ENCODE measurements at regions not wholly inside any gene's neighbourhood (a gene's known extent, or its start where the extent isn't known, plus 50 kb on each side); places are given as distances from the start of the nearest gene placed in this dataset.
"Not testable (repeated sequence)": the region's sequence is repeated elsewhere in the genome, so short reads cannot be mapped to it uniquely, and the experiment has no call there.

DNA sequence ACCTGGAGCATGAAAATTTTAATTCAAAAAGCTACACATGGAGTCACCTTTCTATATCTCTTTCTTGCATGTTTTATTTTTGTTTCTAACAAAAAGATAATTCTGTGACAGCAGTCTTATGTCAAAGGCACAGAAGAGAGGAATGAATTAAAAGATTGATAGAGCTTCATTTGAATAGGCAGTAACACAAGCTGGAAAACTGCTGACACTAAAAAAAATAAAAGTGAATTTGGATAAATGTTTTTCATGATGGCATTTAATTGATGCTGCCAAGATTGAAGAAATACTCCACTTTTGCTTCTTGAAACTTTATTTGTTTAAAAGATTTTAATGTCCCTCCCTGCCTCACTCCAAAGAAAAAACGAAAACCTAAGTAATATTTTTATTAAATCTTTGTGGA lies 887.4 kb downstream of the PLA2G4A start:
- DNase-seq (ENCODE audit: low spot score), result no peak

DNA sequence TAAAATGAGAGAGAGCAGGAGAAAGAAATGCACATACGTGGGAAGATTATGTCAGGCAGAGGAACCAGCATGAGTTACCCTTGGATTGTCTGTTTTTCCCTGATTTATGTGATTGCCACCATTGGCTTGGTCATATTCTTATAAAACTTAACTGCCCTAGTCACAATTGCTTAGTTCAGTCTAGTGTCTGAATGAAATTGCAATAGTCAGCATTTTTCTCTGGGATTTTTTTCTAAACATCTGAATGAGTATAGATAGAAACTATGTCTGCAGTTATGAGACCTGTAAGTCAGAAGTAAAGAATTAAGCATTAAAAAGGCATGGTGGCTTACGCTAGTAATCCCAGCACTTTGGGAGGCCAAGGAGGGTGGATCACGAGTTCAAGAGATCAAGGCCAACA lies 889.8 kb downstream of the PLA2G4A start:
- DNase-seq (ENCODE audit: low spot score), result no peak

DNA sequence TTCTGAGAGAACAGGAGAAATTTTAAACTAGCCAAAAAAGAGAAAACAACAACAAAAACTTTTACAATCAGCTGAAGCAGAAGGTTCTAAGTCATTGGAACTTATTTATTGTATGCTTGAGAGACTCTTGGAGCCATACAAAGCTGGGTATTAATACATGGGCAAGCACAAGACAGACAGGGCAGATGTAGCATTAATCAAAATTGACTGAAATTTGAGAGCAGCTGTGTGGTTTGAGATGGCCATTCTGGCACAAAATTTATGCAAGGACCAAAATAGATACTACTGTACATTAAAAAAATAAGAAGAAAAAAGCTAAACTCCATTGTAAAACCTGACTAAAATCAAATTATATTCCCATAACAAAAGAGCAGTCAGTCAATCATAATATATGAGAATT lies 892.5 kb downstream of the PLA2G4A start:
- no peak for DNase-seq (ENCODE audit: low spot score)

DNA sequence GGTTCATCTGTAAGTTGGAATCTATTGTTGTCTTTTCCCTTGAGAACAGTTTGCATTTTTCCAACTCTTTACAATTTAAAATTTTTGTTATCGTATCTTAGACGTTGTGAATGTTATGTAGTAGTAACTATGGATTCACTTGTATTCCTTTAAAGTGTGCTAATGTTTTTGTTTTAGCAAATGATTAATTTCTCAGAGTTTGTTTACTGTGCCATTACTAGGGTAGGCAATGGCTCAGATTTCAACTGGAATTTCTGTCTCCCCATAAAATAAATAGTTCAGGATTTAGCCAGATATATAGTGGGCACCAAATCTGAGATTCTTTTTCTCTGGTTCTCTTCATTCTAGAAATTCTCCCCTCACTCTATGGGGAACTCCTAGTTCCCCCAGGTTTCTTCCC lies 896.5 kb downstream of the PLA2G4A start:
- DNase-seq (ENCODE audit: low spot score), result no peak

DNA sequence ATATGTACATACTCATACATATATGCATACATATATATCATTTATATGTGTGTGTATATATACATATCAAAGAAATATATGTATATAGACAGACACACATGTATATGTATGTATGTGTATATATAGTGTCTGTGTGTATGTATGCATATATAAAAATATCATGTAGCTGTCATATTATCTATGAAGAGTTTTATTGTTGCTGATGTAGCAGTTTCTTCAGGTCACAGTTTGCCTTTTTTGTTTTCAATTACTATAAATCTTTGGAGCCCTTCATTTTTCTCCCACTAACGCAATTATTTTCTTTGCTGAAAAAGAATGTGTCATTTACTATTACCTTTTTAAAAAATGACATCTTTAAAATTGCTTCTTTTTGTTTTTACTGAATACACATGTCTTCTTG lies 904.5 kb downstream of the PLA2G4A start:
- no peak for DNase-seq (ENCODE audit: low spot score)

DNA sequence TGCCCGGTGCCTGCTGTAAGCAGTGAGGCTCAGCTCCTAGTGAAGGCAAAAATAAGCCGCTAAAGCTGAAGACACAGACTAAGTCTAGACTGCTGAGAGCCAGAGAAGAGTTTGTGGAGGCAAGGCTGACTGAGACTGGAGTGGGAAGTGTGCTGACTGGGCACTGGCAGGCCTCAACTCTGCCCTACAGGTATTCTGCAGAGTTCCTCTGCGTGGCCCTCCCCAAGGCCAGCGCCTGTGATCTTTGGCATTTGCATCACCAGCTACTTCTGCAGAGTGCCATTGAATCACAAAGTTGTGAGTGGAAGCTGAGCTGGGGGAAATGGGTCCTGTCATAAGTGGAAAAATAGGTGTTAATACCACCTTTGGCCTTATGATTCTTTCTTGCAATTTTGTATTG lies 905.7 kb downstream of the PLA2G4A start:
- DNase-seq (ENCODE audit: low spot score), result no peak

DNA sequence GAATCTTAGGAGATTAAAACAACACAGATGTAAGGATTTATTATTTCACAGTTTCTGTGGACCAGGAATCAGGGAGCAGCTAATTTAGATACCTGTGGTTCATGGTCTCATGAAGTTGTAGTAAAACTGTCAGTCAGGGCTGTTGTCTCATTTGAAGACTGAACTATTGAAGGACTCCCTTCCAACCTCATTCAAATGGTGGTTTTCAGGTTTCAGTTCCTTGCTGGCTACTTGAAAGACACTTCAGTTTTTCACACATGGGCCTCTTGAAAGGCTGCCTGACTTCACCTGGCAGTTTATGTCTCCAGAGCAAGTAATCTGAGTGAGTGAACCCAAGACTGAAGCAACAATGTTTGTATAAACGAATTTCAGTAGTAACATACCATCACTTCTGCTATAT lies 915.9 kb downstream of the PLA2G4A start:
- DNase-seq (ENCODE audit: low spot score), result no peak

DNA sequence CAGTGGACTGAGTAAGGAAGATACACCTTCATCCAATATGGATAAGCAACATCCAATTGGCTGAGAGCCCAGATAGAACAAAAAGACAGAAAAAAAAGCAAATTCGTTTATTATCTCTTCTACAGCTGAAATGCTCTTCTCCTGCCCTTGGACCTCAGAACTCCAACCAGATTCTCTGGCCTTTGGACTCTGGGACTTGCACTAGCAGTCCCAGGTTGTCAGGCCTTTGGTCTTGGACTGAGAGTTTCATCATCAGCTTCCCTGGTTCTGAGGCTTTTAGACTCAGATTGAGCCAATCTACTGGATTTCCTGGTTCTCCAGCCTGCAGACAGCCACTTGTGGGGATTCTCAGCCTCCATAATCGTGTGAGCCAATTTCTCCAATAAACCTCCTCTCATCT lies 926.8 kb downstream of the PLA2G4A start:
- no peak for DNase-seq (ENCODE audit: low spot score)

DNA sequence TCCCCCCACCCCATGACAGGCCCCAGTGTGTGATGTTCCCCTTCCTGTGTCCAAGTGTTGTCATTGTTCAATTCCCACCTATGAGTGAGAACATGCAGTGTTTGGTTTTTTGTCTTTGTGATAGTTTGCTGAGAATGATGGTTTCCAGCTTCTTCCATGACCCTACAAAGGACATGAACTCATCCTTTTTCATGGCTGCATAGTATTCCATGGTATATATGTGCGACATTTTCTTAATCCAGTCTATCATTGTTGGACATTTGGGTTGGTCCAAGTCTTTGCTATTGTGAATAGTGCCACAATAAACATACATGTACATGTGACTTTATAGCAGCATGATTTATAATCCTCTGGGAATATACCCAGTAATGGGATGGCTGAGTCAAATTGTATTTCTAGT lies 927.9 kb downstream of the PLA2G4A start:
- not testable (repeated sequence) for DNase-seq (ENCODE audit: low spot score)

DNA sequence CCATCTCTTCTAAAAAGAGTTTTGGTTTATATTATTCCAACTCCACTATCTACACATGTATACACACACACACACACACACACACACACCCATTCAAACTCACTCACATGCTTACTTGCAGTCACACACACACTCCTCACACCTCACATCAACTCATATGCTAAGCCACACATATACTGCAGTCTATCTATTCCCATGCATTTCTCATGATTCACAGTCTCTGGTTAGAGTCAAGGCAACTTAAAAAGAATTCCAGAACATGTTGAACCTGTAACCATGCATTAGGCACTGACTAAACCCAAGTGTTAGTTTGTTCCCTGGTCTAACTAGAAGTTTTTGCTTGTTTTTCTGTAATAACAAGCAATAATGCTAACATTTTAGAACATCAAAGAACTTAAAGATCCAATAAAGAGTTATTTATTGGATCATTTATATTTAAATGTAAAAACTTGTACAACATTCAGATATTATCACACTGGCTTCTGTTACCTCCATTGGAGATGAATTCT lies 931.1 kb downstream of the PLA2G4A start:
- no peak for DNase-seq (ENCODE audit: low spot score)

DNA sequence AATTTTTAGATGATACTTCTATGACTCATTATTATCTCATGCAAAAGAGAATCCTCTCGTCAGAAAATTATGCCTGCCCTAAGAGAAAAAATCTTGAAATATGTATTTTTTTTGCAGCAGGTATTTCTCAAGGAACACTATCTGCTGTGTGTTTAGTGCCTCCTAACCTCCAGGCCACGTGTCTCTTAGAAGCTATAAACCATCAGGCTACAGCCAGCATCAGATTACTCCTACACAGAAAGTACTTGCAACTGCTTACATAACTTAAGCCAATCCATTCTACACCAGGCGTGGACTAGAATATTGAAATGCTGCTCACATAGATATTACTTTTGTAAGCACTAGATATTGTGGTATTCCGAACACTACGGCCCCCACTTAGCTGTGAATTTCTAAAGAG lies 933.4 kb downstream of the PLA2G4A start:
- DNase-seq (ENCODE audit: low spot score), result no peak

DNA sequence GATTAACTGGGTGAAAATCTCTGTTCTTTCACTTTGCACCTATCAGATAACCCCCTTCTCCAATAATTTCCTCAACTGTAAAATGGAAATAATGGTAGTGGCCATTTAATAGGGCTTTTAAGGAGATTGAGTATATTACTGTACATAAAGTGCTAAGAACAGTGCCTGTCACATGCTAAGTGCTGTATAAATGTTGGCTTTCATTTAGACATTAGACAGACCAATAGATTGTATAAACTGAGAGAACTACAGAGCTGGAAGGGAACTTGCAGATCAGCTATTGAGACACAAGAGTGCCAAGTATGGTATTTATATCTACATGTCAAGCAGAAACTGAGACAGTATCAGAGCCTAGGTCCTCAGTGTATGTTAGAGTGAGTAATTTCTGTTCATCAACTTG lies 934.7 kb downstream of the PLA2G4A start:
- DNase-seq (ENCODE audit: low spot score), result no peak

DNA sequence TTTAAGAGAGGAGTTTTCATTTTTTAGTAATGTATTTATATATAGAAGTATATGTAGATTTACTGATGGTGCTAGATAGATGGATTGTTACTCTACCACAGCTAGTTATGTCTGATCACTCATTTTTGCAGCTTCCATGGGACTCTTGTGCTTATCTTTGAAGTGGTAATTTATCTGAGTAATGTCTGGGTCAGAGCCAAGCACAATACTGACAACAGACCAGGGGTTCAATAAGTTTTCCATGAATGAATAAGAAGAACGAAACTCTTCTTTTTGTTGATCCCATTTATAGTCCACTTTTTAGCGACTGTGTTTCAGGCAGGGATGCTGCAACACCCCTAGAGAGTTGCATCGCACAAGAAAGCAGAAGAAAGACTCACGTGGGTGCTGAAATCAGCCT lies 935.2 kb downstream of the PLA2G4A start:
- no peak for DNase-seq (ENCODE audit: low spot score)

DNA sequence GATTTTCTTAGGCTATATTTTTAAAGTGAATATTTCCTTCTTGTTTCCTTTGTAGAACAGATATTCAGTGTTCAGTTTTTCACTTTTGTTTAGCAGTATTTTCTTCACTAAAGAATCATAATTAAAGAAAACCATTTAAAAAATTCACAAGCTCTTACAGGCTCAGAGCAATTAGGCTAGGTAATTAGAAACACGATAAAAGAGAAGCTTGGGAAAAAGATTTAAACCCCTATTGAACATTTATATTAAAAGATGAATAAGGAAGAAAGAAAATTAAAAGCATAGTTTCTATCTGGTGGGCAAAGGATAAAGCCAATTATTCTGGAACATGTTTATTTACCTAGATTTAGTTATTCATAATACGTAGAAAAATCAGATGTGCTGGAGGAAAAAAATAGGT lies 942.6 kb downstream of the PLA2G4A start:
- DNase-seq (ENCODE audit: low spot score), result no peak

DNA sequence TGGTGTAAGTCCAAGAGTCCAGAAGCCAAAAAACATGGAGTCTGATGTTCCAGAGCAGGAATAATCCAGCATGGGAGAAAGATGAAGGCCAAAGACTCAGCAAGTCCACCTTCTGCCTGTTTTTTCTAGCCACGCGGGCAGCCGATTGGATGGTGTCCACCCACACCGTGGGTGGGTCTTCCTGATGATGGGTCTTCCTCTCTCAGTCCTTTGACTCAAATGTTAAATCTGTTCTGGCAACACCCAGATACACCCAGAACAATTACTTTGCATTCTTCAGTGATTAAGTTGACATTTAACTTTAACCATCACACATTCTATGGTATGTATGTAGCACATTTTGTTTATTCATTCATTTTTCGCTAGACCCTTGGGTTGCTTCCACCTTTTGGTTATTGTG lies 944.4 kb downstream of the PLA2G4A start:
- DNase-seq (ENCODE audit: low spot score), result no peak

DNA sequence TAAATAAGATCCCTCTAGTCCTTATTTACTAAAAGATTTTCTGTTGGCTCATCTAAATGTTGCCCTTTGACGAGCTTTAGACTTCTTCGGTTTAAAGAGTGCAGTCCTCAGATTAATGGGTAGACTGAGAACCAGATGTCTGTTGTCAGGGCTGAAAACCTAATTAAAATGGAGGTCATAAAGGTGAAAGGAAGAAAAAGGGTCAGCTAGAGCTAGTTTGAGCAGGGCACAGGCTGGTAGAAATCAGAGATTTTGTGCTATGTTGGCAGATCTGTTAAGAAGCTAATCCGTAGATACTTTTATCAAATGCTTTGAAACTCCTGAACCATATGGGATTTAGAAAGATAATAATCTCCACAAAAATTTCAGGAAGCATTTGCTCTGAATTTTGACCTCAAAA lies 959.0 kb downstream of the PLA2G4A start:
- DNase-seq (ENCODE audit: low spot score), result no peak

DNA sequence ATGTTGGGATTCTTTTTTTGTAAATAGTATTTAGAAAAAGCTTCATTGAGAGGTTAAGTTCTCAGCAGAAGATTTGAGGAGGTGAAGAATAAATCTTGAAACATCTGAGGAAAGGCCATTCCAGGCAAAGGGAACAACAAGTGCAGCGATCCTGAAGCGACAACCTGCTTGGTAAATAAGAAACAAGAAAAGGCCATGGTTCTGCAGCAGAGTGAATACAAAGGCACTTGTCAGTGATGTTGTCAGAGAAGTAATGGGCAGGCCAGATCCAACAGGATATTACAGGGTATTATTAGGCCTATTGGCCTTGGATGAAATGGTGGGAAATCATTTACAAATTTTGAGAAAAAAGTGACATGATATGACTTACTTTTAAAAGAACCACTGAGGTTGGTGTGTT lies 960.0 kb downstream of the PLA2G4A start:
- no peak for DNase-seq (ENCODE audit: low spot score)

DNA sequence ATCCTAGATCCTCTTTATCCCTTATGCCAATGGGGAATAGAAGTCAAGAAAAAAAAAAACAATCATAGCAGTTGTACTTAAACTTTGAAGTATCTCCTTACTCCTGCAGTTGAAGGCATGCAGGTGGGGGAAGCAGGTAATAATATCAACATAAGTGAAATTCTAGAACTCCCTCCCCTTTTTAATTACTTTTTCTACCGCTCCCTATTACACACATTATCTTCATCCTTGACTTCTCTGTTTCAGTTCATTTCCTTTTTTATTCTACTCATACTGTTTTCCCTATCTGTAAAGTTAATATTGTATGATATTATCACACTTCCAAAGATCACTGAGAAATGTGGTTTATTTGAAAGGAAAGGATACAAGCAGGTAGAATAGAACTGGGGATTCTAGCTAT lies 962.0 kb downstream of the PLA2G4A start:
- no peak for DNase-seq (ENCODE audit: low spot score)

DNA sequence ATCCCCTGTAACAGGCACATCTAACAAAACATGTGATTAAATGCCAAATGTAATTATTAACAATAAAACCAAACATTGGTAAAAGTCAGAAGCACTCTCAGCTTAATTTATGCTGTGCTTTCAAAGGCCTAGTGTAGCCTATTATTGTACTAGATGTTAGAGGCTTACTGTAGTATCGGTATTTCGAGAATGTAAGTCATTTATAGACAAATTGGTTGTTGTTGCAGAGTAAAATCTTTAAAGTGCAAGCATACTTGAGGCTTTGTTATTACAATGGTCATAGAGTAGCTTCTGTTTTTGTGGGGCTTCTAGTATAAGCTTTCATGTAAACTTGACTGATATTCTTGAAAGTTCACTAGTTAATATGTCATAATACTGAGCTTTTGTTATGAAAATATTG lies 965.8 kb downstream of the PLA2G4A start:
- no peak for DNase-seq (ENCODE audit: low spot score)

DNA sequence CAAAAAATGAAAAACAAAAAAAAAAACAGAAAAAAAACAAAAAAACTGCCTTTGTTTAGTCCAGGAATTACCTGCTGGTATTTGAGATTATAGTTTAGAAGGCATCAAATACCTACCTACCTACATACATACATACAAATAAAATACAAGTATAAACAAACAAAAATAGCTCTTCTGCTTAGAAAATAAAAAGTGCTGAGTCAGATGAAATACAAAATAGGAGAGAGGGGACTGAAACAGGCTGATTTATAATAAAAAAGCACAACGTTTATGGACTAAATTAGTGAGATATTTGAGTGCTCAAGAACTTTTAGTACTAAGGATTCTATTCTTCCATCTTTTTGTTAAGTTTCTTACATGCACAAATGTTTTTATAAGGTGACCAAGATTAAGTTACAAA lies 980.8 kb downstream of the PLA2G4A start:
- no peak for DNase-seq (ENCODE audit: low spot score)

DNA sequence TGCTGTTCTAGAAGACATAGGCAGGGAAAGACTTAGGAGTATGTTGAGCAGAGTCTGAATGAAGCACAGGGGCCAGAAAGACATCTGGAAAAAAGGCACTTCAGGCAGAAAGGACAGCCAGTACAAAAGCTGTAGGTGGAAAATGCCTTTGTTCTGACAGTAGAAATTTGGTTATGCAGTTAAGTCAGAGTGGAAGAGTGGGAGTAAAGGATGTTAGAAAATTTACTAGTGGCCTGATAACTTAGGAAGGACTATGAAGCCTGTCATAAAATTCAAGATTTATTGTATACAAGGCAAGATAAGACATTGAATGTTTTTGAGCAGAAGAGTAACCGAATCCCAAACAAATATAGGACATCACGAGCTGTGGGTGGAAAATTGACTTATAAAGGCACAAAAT lies 987.9 kb downstream of the PLA2G4A start:
- no peak for DNase-seq (ENCODE audit: low spot score)

DNA sequence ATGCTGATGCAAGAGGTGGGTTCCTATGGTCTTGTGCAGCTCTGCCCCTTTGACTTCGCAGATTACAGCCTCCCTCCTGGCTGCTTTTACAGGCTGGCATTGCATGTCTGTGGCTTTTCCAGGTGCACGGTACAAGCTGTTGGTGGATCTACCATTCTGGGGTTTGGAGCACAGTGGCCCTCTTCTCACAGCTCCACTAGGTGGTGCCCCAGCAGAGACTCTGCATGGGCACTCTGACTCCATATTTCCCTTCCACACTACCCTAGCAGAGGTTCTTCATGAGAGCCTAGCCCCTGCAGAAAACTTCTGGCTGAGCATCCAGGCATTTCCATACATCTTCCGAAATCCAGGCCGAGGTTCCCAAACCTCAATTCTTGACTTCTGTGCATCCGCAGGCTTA lies 989.0 kb downstream of the PLA2G4A start:
- no peak for DNase-seq (ENCODE audit: low spot score)

DNA sequence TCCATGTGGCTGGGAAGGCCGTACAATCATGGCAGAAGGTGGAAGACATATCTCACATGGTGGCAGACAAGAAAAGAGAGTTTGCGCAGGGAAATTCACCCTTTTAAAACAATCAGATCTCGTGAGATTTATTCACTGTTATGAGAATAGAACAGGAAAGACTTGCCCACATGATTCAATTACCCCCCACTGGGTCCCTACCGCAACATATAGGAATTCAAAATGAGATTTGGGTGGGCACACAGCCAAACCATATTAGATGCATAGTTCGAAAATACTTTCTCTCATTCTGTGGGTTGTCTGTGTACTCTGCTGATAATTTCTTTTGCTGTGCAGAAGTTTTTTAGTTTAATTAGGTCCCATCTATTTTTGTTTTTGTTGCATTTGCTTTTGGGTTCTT lies 990.3 kb downstream of the PLA2G4A start:
- DNase-seq (ENCODE audit: low spot score), result no peak

DNA sequence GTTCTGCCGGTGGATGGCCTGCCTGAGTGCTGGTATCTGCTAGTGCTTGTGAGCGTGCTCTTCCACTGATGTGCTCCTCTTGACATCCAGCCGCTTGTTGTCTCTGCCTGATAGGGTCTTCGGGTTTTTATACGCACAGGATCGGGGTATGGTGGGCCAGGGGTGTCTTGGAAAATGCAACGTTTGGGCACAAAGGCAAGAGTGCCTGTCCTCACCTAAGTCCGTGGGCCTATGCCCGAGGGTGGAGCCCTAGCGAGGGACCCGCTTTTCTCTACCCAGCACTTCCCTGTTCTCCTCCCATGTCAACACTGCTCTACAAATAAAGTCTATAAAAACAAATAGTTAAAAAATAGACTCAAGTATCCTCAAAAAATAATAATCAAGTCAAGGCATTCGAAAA lies 1007.8 kb downstream of the PLA2G4A start:
- no peak for DNase-seq (ENCODE audit: low spot score)

DNA sequence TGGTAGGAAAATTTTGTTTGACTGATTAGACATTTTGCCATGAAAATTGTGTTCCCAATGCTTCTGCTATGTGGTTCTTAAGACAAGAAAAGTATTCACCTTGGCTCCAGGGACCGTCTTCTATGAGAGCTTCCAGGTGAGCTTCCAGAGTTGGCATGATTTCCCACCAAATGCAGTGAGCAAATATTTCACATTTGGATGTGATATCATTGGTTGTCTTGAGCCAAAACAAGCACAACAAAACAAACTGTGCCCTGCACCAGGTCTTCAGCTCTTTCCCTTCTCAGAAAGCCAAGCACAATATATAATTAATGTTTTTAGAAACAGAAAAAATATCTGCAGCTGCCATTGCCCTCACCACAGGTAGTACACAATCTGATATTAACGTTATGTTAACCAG lies 1009.0 kb downstream of the PLA2G4A start:
- DNase-seq (ENCODE audit: low spot score), result no peak

Data from CD4-positive, alpha-beta T cell treated with Interleukin-6 at 100 ng/mL for 8 hours (primary cell).